ENCODE measurements at regions not wholly inside any gene's neighbourhood (a gene's known extent, or its start where the extent isn't known, plus 50 kb on each side); places are given as distances from the start of the nearest gene placed in this dataset.

- TF ChIP-seq CHD7 (IDR thresholded peaks at IDR 0.05; ENCODE audit: insufficient replicate concordance, low read length) (no peak), NRF1 (IDR thresholded peaks at IDR 0.05; ENCODE audit: low read depth, low read length) (no peak), NANOG (IDR thresholded peaks at IDR 0.05; ENCODE audit: insufficient read depth, low read depth, low read length, poor library complexity, severe bottlenecking) (no peak), EP300 (IDR thresholded peaks at IDR 0.05; ENCODE audit: borderline replicate concordance in 1 of 2, low read depth in 2 of 2, low read length in 2 of 2) (no peak), CTBP2 (IDR thresholded peaks at IDR 0.05; ENCODE audit: borderline replicate concordance, insufficient read depth, insufficient read length, low read length) (no peak), SIRT6 (IDR thresholded peaks at IDR 0.05; ENCODE audit: low read length) (no peak), ATF3 (IDR thresholded peaks at IDR 0.05; ENCODE audit: insufficient read depth, low read depth, low read length) (no peak), BCL11A (IDR thresholded peaks at IDR 0.05; ENCODE audit: low read depth in 2 of 2, low read length in 2 of 2) (no peak), SP4 (IDR thresholded peaks at IDR 0.05; ENCODE audit: low read length) (no peak), SIN3A (conservative IDR thresholded peaks at IDR 0.05 in 1 of 2, IDR thresholded peaks at IDR 0.05 in 1 of 2; ENCODE audit: low read depth in 1 of 2, low read length in 2 of 2) (no peak), TAF1 (IDR thresholded peaks at IDR 0.05; ENCODE audit: low read depth, low read length) (no peak)
These were observed 228.6 kb upstream of the SDK2 start (continued) for GRCh38 chr17:73872816-73873215.
